ENCODE measurements at regions not wholly inside any gene's neighbourhood (a gene's known extent, or its start where the extent isn't known, plus 50 kb on each side); places are given as distances from the start of the nearest gene placed in this dataset.

DNA sequence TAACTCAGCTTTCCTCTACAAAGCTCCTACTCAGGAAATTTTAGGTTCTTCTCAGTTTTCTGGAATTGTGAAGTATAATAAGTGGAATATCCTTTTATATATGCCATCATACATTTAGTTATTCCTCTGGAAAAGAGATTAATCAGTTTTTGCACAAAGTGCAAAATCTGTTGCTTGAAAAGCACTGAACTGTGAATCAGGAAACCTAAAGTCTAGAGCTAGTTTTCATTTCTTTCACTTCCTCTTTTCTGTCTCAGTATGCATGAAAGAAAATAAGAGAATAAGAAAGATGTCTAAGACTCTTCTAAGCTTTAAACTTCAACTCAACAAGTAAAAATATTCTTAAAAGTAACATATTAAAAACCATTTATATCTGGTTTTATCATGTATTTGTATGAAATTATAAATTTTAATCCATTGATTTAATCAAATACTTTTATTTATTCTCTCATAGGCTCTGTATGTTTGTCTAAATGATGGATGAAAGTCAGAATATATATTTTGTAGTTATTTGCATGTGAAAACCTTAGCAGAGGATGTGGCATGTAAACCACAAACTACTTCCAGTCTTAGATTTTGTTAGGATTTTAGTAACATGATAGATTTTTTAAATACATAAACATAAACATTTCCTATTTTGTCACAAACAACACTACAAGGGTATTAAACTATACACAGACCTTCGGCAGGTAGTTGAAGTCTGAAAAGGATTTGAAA is 1073.0 kb downstream of the XPNPEP1 start:
- no peaks in the 10 kb centered on the region for H3K4me1 ChIP-seq
- H3K4me3 ChIP-seq: no peak overlapping the region
- no peak for DNase-seq
- no peak overlapping the region for H3K27ac ChIP-seq
- no peaks in the 10 kb centered on the region for H3K9me3 ChIP-seq
- intact Hi-C loops (cut with DNase I; ENCODE audit: low total_unique reads): no loop called here
- H3K27me3 ChIP-seq: no peaks in the 10 kb centered on the region
- TF ChIP-seq POLR2A (IDR thresholded peaks at IDR 0.05): no peak
- TF ChIP-seq, protein P1, sequence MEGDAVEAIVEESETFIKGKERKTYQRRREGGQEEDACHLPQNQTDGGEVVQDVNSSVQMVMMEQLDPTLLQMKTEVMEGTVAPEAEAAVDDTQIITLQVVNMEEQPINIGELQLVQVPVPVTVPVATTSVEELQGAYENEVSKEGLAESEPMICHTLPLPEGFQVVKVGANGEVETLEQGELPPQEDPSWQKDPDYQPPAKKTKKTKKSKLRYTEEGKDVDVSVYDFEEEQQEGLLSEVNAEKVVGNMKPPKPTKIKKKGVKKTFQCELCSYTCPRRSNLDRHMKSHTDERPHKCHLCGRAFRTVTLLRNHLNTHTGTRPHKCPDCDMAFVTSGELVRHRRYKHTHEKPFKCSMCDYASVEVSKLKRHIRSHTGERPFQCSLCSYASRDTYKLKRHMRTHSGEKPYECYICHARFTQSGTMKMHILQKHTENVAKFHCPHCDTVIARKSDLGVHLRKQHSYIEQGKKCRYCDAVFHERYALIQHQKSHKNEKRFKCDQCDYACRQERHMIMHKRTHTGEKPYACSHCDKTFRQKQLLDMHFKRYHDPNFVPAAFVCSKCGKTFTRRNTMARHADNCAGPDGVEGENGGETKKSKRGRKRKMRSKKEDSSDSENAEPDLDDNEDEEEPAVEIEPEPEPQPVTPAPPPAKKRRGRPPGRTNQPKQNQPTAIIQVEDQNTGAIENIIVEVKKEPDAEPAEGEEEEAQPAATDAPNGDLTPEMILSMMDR (IDR thresholded peaks at IDR 0.05): no peak
- no peaks in the 10 kb centered on the region for H3K36me3 ChIP-seq

DNA sequence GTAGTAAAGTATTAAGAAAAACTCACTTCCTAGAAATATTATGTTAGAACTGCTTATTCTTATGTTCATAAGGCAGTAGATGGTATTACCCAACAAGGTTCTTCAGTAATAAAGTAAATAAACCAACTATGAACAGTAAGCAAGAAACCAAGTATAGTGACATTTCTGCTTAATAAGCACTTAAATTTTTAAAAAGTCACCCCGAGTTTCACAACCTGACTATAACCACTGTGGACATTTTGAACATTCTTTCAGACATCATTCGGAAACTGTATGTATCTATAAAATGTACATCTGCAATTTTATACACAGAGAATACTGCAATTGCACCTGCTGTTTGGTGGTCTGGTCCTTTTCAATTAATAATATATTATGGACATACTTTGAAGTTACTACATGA is 1073.6 kb downstream of the XPNPEP1 start:
- Histone ChIP-seq H3K9me3 (no peaks in the 10 kb centered on the region), H3K36me3 (no peaks in the 10 kb centered on the region), H3K27ac (no peak overlapping the region), H3K27me3 (no peaks in the 10 kb centered on the region), H3K4me1 (no peaks in the 10 kb centered on the region), H3K4me3 (no peak overlapping the region)
- intact Hi-C loops (cut with DNase I; ENCODE audit: low total_unique reads): no loop called here
- no peak for DNase-seq
- TF ChIP-seq, protein P1 (IDR thresholded peaks at IDR 0.05): no peak
- TF ChIP-seq POLR2A (IDR thresholded peaks at IDR 0.05): no peak

DNA sequence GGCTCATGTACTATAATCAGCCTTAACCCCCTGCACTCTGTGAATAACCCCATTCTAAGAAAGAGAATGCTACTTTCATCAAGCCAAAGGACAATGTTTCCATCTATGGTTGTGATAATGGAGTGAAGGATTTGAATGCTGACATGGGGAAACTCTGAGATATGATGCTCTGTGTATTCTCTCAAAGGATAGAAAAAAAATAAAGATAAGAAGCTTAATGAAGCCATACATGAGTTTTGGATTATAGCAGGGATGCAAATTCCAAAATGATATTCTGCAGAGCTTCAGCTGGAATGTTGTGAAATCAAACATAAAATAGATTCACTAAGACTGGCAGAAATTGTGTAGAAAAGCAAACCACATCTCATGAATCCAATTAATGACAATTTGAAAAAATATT is 1074.1 kb downstream of the XPNPEP1 start:
- no peak overlapping the region for H3K4me3 ChIP-seq
- H3K4me1 ChIP-seq: no peaks in the 10 kb centered on the region
- no peak for TF ChIP-seq POLR2A (IDR thresholded peaks at IDR 0.05)
- TF ChIP-seq, protein P1 (IDR thresholded peaks at IDR 0.05): no peak
- intact Hi-C loops (cut with DNase I; ENCODE audit: low total_unique reads): no loop called here
- no peaks in the 10 kb centered on the region for H3K36me3 ChIP-seq
- no peaks in the 10 kb centered on the region for H3K27me3 ChIP-seq
- H3K27ac ChIP-seq: no peak overlapping the region
- no peaks in the 10 kb centered on the region for H3K9me3 ChIP-seq
- no peak for DNase-seq

DNA sequence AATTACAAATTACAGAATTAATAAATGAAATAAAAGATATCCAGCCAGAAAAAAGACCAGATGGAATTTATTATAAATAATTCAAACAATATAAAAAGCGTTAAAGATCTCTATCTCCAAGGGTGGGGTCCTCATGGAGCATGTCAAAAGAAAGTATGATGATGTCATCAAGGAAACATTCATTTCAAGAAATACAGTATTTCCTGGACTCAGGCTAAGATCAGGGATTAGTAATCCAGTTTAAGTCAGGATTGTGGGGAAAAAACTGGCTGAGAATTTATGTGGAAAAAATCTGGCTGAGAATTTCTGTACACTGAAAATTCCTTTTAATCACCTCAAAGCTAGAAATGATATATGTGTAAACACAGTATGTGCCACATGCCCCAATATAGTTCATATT is 1075.3 kb downstream of the XPNPEP1 start:
- TF ChIP-seq POLR2A (IDR thresholded peaks at IDR 0.05): no peak
- TF ChIP-seq, protein P1 (IDR thresholded peaks at IDR 0.05): no peak
- Histone ChIP-seq H3K27me3 (no peaks in the 10 kb centered on the region), H3K9me3 (no peaks in the 10 kb centered on the region), H3K4me3 (no peak overlapping the region), H3K36me3 (no peaks in the 10 kb centered on the region), H3K4me1 (no peaks in the 10 kb centered on the region), H3K27ac (no peak overlapping the region)
- no peak for DNase-seq
- intact Hi-C loops (cut with DNase I; ENCODE audit: low total_unique reads): no loop called here

DNA sequence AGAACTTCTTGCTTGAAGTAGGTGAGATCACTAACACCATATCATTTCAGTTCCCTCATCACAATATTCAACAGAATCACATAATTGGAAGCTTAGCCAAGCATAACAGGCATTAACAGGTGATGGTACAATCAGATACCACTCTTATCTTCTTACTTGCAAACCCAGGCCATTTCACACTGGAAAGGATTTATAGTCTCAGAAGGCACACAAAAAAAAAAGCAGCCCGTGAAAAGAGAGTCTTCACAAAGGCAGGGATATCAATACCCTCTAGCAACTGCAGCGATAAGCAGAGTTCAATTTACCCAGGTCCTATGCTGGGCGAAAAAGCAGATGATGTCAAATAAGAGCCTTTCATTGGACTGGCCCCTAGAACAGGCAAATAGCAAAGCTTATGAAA is 1082.4 kb downstream of the XPNPEP1 start:
- intact Hi-C loops (cut with DNase I; ENCODE audit: low total_unique reads): no loop called here
- no peaks in the 10 kb centered on the region for H3K27me3 ChIP-seq

More for the DNA sequence above, 1082.4 kb downstream of the XPNPEP1 start:
- H3K27ac ChIP-seq: no peak overlapping the region
- no peaks in the 10 kb centered on the region for H3K36me3 ChIP-seq
- no peak for DNase-seq
- H3K4me1 ChIP-seq: no peaks in the 10 kb centered on the region
- TF ChIP-seq, protein P1 (IDR thresholded peaks at IDR 0.05): no peak
- no peak for TF ChIP-seq POLR2A (IDR thresholded peaks at IDR 0.05)
- no peak overlapping the region for H3K4me3 ChIP-seq
- H3K9me3 ChIP-seq: no peaks in the 10 kb centered on the region

Data from uterus (tissue), 3 donors.